ENCODE measurements at regions not wholly inside any gene's neighbourhood (a gene's known extent, or its start where the extent isn't known, plus 50 kb on each side); places are given as distances from the start of the nearest gene placed in this dataset.

DNA sequence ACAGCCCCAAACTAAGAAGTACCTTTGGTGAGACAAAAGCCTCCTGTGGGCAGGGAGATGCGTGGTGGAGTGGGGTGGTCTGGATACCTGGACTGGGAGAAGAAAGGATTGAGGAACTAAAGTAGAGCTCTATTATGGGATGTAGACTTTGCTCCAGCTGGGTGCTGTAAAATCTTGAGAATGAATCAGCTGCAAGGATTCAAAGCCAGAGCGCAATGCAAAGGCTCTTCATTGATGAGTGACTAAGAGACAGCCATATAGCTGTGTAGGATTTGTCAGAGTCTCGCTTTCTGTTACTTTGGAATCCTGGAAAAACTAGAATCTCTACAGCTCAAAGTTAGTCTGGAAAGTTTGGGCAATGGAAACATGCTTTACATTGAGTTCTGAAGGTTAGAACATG lies 159.9 kb downstream of the TAF11L14 start:
- TF ChIP-seq, protein P1, sequence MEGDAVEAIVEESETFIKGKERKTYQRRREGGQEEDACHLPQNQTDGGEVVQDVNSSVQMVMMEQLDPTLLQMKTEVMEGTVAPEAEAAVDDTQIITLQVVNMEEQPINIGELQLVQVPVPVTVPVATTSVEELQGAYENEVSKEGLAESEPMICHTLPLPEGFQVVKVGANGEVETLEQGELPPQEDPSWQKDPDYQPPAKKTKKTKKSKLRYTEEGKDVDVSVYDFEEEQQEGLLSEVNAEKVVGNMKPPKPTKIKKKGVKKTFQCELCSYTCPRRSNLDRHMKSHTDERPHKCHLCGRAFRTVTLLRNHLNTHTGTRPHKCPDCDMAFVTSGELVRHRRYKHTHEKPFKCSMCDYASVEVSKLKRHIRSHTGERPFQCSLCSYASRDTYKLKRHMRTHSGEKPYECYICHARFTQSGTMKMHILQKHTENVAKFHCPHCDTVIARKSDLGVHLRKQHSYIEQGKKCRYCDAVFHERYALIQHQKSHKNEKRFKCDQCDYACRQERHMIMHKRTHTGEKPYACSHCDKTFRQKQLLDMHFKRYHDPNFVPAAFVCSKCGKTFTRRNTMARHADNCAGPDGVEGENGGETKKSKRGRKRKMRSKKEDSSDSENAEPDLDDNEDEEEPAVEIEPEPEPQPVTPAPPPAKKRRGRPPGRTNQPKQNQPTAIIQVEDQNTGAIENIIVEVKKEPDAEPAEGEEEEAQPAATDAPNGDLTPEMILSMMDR (conservative IDR thresholded peaks at IDR 0.05 in 1 of 2, IDR thresholded peaks at IDR 0.05 in 1 of 2; ENCODE audit: low read depth in 1 of 2, low read length in 2 of 2): no peak
- no peak for TF ChIP-seq EZH2 (IDR thresholded peaks at IDR 0.05; ENCODE audit: low read length, missing control alignments)
